Glutamatergic neuron (in vitro differentiated cells): ENCODE measurements at regions not wholly inside any gene's neighbourhood (a gene's known extent, or its start where the extent isn't known, plus 50 kb on each side); places are given as distances from the start of the nearest gene placed in this dataset.
"Not testable (repeated sequence)": the region's sequence is repeated elsewhere in the genome, so short reads cannot be mapped to it uniquely, and the experiment has no call there.

Source experiments
- DNase-seq: peaks from one replicate; pipeline ENCODE4 v3.0.0; 2022
- H3K27ac Mint-ChIP-seq: one replicate; pipeline ENCODE4 v1.8.0; 2020; ENCODE audit warnings: mild to moderate bottlenecking, mixed read lengths, inconsistent platforms; ENCODE audit not compliant: unreplicated experiment
- H3K27me3 Mint-ChIP-seq: one replicate; pipeline ENCODE4 v1.8.0; 2020; ENCODE audit warnings: mild to moderate bottlenecking, moderate library complexity, mixed read lengths, inconsistent platforms; ENCODE audit not compliant: unreplicated experiment
- H3K36me3 Mint-ChIP-seq: one replicate; pipeline ENCODE4 v1.8.0; 2020; ENCODE audit warnings: mild to moderate bottlenecking, mixed read lengths, inconsistent platforms; ENCODE audit not compliant: unreplicated experiment
- H3K4me1 Mint-ChIP-seq: one replicate; pipeline ENCODE4 v1.8.0; 2020; ENCODE audit warnings: mild to moderate bottlenecking, low read depth, mixed read lengths, inconsistent platforms; ENCODE audit not compliant: unreplicated experiment
- H3K4me3 Mint-ChIP-seq: one replicate; pipeline ENCODE4 v1.8.0; 2020; ENCODE audit warnings: mild to moderate bottlenecking, mixed read lengths, inconsistent platforms; ENCODE audit not compliant: unreplicated experiment
- H3K9me3 Mint-ChIP-seq: one replicate; pipeline ENCODE4 v1.8.0; 2020; ENCODE audit warnings: mild to moderate bottlenecking, moderate library complexity, mixed read lengths, inconsistent platforms; ENCODE audit not compliant: unreplicated experiment
- TF ChIP-seq, protein P1 (sequence below): fragments of 200-600 bp; sonication (generic); IDR thresholded peaks from one replicate; pipeline ENCODE4 v1.5.0; 2021; ENCODE audit not compliant: partially characterized antibody, unreplicated experiment

DNA sequence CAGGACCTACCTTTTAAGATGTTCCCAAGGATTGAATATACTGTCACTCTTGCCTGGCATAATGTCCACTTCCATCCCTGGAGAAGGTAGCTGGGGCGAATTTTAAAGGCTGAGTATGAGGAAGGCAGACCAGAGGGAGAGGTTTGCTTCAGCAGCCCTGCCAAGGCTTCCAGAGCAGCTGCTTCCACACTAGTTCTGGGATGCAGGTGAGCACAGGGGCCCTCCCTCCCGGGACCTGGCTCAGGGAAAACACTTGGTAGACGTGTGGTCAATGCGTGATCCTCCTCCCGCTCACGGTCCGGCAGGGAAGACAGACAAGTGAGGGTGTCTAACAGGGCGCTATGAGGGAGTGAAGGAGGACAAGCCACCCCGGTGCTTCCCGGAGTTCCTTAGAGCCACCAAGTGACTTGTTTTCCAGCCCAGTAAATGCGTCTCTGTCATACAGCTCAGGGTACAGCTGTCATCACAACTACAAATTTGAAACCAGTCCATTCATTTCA is 327.6 kb downstream of the ARRDC4 start:
- Mint-ChIP-seq H3K4me3 (no peak overlapping the region), H3K27ac (no peak overlapping the region), H3K27me3 (no peaks in the 10 kb centered on the region), H3K36me3 (no peaks in the 10 kb centered on the region), H3K4me1 (no peaks in the 10 kb centered on the region), H3K9me3 (peaks cover 2% of the 10 kb centered on the region)
- TF ChIP-seq, protein P1, sequence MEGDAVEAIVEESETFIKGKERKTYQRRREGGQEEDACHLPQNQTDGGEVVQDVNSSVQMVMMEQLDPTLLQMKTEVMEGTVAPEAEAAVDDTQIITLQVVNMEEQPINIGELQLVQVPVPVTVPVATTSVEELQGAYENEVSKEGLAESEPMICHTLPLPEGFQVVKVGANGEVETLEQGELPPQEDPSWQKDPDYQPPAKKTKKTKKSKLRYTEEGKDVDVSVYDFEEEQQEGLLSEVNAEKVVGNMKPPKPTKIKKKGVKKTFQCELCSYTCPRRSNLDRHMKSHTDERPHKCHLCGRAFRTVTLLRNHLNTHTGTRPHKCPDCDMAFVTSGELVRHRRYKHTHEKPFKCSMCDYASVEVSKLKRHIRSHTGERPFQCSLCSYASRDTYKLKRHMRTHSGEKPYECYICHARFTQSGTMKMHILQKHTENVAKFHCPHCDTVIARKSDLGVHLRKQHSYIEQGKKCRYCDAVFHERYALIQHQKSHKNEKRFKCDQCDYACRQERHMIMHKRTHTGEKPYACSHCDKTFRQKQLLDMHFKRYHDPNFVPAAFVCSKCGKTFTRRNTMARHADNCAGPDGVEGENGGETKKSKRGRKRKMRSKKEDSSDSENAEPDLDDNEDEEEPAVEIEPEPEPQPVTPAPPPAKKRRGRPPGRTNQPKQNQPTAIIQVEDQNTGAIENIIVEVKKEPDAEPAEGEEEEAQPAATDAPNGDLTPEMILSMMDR = no peak
- no peak for DNase-seq

DNA sequence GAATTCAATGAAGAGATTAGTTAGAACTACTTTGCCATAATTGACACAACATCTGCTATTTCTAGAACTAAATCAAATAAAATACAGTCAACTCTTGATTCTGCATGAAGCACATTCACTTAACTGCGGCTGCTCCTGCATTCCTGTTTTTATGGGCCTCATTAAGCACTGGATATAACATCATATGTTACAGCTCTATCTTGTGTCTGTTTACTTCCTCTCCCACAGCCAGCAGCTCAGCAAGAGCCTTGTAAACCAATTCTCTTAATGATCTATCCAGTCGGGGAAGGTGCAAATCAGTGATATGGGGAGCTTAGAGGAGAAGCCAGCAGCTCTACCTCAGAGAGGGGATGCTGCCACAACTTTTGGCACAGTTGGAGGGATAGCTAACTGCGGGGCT is 329.2 kb downstream of the ARRDC4 start:
- Mint-ChIP-seq H3K4me3 (no peak overlapping the region), H3K9me3 (peaks cover 4% of the 10 kb centered on the region), H3K27ac (no peak overlapping the region), H3K27me3 (peaks cover 2% of the 10 kb centered on the region), H3K4me1 (no peaks in the 10 kb centered on the region), H3K36me3 (no peaks in the 10 kb centered on the region)
- TF ChIP-seq, protein P1 = no peak
- no peak for DNase-seq

DNA sequence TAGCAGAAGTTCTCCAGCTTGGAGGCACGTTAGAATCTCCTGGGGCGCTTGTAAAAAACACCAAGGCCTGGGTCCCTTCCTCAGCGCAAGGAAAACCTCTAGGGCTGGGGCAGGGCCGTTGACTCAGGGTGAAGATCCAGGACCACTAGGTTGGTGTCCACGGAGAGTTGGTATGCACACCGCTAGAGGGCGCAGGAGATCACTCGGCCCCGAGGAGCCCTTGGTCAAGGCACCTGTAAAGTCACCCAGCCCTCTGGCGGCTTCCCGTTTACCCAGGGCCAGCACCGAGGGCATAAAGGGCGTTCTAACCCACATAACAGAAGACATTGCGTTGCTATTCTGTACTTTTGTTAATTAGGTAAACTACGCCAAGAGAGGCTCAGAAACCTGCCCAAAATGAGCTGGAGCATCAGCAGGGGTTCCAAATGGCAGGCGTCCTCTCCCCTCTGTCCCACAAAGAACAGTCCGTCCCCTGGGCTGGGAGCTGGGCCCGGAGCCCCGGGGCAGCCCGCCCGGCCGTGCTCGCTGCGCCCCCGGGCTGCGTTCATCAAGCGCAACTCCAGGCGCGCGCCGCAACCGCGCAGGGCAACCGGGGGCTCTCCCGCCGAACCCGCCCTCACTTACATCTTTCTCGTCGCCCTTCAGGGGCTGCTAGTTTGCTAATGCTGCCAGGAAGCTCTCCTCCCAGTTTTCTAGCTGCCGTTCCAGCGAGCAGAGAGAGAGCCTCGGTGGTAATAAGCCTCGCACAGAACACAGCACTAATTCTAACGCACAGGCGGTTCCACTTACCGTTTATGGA is 332.1 kb downstream of the ARRDC4 start:
- H3K27ac Mint-ChIP-seq = no peak overlapping the region
- TF ChIP-seq, protein P1 = peak; percentile 92

DNA sequence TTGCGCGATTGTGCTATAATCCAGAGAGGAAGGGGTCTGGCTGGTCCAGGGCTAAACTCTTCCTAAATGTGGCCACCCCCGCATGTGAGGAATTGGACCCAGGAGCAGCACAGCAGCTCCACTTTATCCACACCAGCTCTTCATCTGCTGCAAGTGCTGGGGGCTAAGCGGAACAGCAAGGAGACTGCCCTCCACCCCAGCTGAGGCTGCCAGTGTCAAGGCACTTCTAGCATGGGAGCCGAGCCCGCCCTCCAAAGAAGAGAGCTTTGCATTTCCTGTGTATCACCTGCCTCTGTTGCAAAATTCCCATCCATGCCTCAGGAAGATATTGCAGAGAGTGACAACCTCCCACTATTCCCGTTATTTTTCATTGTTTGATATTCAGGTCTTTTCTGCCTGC is 333.6 kb downstream of the ARRDC4 start:
- H3K4me1 Mint-ChIP-seq = no peaks in the 10 kb centered on the region
- no peak overlapping the region for H3K4me3 Mint-ChIP-seq
- H3K9me3 Mint-ChIP-seq = peaks cover 4% of the 10 kb centered on the region
- H3K27me3 Mint-ChIP-seq = peaks cover 2% of the 10 kb centered on the region
- DNase-seq = no peak
- no peak overlapping the region for H3K27ac Mint-ChIP-seq
- H3K36me3 Mint-ChIP-seq = no peaks in the 10 kb centered on the region
- TF ChIP-seq, protein P1 = no peak

More for the DNA sequence above, 332.1 kb downstream of the ARRDC4 start:
- H3K4me1 Mint-ChIP-seq = no peaks in the 10 kb centered on the region
- peak; percentile 85 for DNase-seq
- H3K36me3 Mint-ChIP-seq = no peaks in the 10 kb centered on the region
- peaks cover 2% of the 10 kb centered on the region for H3K27me3 Mint-ChIP-seq
- H3K9me3 Mint-ChIP-seq = peaks cover 4% of the 10 kb centered on the region
- H3K4me3 Mint-ChIP-seq = peak overlapping the region; percentile 83

DNA sequence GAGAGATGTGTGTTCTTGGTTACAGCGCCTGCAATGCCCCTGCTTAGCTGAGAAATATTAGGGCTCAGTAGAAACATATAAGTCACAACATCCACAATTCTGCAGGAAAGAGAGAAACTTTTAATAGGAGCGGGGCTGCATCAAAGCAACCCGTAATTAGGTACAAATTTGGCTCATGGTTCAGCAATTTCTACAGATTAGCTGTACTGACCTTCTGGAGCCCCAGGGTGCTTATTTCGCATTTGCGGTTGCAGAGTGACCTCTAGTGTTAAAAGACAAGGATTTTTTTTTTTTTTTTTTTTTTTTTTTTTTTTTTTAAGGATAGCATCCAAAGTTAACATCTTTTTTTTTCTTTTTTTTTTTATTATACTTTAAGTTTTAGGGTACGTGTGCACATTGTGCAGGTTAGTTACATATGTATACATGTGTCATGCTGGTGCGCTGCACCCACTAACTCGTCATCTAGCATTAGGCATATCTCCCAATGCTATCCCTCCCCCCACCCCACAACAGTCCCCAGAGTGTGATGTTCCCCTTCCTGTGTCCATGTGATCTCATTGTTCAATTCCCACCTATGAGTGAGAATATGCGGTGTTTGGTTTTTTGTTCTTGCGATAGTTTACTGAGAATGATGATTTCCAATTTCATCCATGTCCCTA is 334.7 kb downstream of the ARRDC4 start:
- H3K27ac Mint-ChIP-seq, H3K27me3 Mint-ChIP-seq, H3K9me3 Mint-ChIP-seq, H3K4me3 Mint-ChIP-seq, H3K36me3 Mint-ChIP-seq, H3K4me1 Mint-ChIP-seq, DNase-seq: not testable (repeated sequence)
- TF ChIP-seq, protein P1 = peak; percentile 57
